HL-60 (cell line): ENCODE measurements at regions not wholly inside any gene's neighbourhood (a gene's known extent, or its start where the extent isn't known, plus 50 kb on each side); places are given as distances from the start of the nearest gene placed in this dataset.

ENCODE experiments used
- POLR2AphosphoS5 ChIP-seq: IDR thresholded peaks from 2 replicates; pipeline ENCODE4 v1.6.1; 2012; ENCODE audit warnings: low read depth
- TF ChIP-seq, protein P1 (sequence below): IDR thresholded peaks from one replicate; pipeline ENCODE4 v1.5.1; 2011; ENCODE audit warnings: low read length, control low read depth, inconsistent platforms; ENCODE audit not compliant: insufficient read depth
- TF ChIP-seq, protein P2 (sequence below): IDR thresholded peaks from 2 replicates; pipeline ENCODE4 v1.6.1; 2012; ENCODE audit warnings: low read depth; ENCODE audit not compliant: insufficient replicate concordance

DNA sequence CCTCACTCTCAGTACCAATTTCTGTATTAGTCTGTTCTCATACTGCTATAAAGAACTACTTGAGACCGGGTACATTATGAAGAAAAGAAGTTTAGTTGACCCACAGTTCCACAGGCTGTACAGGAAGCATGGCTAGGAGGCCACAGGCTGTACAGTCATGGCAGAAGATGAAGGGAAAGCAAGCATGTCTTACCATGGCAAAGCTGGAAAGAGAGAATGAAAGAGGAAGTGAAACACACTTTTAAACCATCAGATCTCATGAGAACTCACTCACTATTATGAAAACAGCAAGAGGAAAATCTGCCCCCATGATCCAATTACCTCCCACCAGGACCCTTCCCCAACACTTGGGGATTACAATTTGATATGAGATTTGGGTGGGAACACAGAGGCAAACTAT is 698.8 kb downstream of the CDH9 start:
- TF ChIP-seq, protein P1, sequence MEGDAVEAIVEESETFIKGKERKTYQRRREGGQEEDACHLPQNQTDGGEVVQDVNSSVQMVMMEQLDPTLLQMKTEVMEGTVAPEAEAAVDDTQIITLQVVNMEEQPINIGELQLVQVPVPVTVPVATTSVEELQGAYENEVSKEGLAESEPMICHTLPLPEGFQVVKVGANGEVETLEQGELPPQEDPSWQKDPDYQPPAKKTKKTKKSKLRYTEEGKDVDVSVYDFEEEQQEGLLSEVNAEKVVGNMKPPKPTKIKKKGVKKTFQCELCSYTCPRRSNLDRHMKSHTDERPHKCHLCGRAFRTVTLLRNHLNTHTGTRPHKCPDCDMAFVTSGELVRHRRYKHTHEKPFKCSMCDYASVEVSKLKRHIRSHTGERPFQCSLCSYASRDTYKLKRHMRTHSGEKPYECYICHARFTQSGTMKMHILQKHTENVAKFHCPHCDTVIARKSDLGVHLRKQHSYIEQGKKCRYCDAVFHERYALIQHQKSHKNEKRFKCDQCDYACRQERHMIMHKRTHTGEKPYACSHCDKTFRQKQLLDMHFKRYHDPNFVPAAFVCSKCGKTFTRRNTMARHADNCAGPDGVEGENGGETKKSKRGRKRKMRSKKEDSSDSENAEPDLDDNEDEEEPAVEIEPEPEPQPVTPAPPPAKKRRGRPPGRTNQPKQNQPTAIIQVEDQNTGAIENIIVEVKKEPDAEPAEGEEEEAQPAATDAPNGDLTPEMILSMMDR = no peak
- TF ChIP-seq POLR2AphosphoS5 = no peak
- TF ChIP-seq, protein P2, sequence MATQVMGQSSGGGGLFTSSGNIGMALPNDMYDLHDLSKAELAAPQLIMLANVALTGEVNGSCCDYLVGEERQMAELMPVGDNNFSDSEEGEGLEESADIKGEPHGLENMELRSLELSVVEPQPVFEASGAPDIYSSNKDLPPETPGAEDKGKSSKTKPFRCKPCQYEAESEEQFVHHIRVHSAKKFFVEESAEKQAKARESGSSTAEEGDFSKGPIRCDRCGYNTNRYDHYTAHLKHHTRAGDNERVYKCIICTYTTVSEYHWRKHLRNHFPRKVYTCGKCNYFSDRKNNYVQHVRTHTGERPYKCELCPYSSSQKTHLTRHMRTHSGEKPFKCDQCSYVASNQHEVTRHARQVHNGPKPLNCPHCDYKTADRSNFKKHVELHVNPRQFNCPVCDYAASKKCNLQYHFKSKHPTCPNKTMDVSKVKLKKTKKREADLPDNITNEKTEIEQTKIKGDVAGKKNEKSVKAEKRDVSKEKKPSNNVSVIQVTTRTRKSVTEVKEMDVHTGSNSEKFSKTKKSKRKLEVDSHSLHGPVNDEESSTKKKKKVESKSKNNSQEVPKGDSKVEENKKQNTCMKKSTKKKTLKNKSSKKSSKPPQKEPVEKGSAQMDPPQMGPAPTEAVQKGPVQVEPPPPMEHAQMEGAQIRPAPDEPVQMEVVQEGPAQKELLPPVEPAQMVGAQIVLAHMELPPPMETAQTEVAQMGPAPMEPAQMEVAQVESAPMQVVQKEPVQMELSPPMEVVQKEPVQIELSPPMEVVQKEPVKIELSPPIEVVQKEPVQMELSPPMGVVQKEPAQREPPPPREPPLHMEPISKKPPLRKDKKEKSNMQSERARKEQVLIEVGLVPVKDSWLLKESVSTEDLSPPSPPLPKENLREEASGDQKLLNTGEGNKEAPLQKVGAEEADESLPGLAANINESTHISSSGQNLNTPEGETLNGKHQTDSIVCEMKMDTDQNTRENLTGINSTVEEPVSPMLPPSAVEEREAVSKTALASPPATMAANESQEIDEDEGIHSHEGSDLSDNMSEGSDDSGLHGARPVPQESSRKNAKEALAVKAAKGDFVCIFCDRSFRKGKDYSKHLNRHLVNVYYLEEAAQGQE = no peak
